DND-41 (cell line): ENCODE measurements at regions not wholly inside any gene's neighbourhood (a gene's known extent, or its start where the extent isn't known, plus 50 kb on each side); places are given as distances from the start of the nearest gene placed in this dataset.
"Not testable (repeated sequence)": the region's sequence is repeated elsewhere in the genome, so short reads cannot be mapped to it uniquely, and the experiment has no call there.

Source experiments
- EZH2 ChIP-seq: IDR thresholded peaks from 3 replicates; pipeline ENCODE4 v1.6.1; 2012; ENCODE audit warnings: borderline replicate concordance, low read depth, mild to moderate bottlenecking, moderate library complexity, low read length, inconsistent platforms; ENCODE audit not compliant: severe bottlenecking
- TF ChIP-seq, protein P1 (sequence below): IDR thresholded peaks from 2 replicates; pipeline ENCODE4 v1.5.1; 2012; ENCODE audit warnings: borderline replicate concordance, low read length, moderate library complexity, mild to moderate bottlenecking; ENCODE audit not compliant: poor library complexity, severe bottlenecking; ENCODE audit errors: extremely low read depth

DNA sequence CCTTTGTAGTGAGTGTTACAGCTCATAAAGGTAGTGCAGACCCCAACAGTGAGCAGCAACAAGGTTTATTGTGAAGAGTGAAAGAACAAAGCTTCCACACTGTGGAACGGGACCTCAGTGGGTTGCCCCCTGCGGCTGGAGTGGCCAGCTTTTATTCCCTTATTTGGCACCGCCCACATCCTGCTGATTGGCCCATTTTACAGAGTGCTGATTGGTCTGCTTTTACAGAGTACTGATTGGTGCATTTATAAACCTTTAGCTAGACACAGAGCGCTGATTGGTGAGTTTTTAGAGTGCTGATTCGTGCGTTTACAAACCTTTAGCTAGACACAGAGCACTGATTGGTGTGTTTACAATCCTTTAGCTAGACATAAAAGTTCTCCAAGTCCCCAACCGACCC lies 763.9 kb upstream of the TMEFF2 start:
- TF ChIP-seq, protein P1, sequence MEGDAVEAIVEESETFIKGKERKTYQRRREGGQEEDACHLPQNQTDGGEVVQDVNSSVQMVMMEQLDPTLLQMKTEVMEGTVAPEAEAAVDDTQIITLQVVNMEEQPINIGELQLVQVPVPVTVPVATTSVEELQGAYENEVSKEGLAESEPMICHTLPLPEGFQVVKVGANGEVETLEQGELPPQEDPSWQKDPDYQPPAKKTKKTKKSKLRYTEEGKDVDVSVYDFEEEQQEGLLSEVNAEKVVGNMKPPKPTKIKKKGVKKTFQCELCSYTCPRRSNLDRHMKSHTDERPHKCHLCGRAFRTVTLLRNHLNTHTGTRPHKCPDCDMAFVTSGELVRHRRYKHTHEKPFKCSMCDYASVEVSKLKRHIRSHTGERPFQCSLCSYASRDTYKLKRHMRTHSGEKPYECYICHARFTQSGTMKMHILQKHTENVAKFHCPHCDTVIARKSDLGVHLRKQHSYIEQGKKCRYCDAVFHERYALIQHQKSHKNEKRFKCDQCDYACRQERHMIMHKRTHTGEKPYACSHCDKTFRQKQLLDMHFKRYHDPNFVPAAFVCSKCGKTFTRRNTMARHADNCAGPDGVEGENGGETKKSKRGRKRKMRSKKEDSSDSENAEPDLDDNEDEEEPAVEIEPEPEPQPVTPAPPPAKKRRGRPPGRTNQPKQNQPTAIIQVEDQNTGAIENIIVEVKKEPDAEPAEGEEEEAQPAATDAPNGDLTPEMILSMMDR = not testable (repeated sequence)
- TF ChIP-seq EZH2 = not testable (repeated sequence)
